NCI-H2107 (cell line): ENCODE measurements at regions not wholly inside any gene's neighbourhood (a gene's known extent, or its start where the extent isn't known, plus 50 kb on each side); places are given as distances from the start of the nearest gene placed in this dataset.
A peak's percentile ranks its signal among the peaks of the same experiment; 100 is the strongest.
"Not testable (repeated sequence)": the region's sequence is repeated elsewhere in the genome, so short reads cannot be mapped to it uniquely, and the experiment has no call there.

ENCODE experiments used
- DNase-seq: peaks from one replicate; lab custom pipeline; 2025; lab: John Stamatoyannopoulos, UW

DNA sequence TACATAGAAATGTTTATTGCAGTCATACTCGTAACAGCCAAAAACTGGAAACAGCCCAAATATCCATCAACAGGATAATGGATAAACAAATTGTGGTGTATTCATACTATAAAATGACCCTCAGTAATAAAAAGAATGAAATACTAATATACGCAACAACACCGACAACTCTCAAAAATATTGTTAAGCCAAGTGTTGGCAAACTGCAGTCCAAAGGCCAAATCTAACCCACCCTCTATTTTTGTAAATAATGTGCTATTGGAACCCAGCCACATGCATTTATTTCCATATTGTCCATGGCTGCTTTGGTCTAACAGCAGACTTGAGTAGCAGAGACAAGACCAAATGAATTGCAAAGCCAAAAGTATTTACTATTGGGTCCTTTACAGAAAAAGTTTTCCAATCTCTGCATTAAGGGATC, 151.0 kb downstream of the MREG start:
- DNase-seq, result no peak

DNA sequence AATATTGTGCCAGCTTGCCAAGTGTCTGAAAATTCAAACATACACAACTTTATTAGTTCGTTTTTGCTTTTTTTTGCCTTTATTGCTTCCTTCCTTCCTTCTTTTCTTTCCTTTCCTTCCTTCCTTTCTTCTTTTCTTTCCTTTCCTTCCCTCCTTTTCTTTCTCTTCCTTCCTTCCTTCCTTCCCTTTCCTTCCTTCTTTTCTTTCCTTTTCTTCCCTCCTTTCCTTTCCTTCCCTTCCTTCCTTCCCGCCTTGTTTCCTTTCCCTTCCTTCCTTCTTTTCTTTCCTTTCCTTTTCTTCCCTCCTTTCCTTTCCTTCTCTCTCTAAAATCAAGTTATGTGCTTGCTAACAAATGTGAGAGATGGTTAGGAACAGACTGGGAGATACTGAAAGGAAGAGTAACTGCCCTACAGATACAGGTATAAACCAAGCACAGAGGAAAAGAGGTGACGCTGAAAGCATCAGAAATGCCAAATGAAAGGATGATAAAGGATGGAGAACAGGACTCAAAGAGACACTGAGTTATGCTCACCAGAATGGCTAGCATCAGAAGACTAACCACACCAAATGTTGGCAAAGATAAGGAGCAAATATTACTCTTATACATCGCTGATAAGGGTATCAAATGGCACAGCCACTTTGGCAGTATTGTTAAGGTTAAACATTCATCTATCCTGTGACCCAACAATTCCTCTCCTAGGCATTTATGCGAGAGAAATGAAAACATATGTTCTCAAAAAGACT, 151.6 kb downstream of the MREG start:
- no peak for DNase-seq

DNA sequence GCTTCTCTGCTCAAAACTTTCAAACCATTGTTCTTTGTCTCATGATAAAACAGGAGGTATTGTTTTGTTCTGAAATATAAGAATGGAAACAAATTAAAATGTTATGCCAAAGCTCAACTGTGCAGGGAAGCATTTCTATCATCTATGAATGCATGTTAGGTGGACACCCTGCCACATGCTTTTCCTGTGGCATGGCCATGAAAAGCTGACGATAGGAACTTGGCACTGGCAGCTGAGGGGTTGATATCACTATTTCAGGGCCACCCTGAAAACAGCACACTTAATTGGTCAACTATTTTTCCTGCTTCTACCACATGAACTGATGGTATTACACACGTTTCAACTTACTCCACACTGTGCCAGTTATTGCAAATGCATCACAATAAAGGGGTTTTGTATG, 157.3 kb downstream of the MREG start:
- DNase-seq, result no peak

DNA sequence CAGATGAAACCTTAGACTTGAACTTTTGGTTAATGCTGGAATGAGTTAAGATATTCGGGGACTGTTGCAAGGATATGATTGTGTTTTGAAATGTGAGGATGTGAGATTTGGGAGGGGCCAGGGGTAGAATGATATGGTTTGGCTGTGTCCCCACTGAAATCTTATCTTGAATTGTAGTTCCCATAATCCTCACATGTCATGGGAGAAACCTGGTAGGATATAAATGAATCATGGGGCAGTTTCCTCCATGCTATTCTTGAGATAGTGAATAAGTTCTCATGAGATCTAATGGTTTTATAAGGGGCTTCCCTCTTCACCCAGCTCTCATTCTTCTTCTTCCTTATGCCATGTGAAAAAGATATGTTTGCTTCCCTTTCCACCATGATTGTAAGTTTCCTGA, 158.0 kb downstream of the MREG start:
- not testable (repeated sequence) for DNase-seq

DNA sequence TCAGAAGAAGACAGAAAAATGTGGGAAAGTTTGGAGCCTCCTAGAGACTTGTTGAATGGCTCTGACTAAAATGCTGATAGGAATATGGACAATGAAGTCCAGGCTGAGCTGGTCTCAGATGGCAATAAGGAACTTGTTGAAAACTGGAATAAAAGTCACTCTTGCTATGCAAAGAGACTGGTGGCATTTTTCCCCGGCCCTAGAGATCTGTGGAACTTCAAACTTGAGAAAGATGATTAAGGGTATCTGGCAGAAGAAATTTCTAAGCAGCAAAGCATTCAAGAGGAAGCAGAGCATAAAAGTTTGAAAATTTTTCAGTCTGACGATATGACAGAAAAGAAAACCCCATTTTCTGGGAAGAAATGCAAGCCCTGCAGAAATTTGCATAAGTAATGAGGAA, 159.3 kb downstream of the MREG start:
- no peak for DNase-seq

DNA sequence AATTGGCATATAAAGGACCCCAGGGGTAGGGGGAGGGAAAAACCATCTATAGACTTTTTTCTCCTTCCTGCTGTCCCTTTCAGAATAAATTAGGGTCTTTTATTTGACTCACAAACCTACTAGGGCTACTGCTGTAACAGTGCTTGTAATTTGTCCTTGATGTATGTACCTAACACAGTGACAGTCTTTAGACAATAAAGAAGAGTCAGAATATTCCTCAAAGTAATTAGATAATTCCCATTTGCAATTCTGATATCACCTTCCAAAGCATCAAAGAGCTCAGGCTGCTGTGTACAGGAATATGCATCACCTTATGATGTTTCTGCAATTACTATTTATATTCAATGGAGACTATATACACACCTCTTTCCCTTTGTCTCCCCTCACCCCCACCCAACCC, 161.7 kb downstream of the MREG start:
- DNase-seq, result no peak

DNA sequence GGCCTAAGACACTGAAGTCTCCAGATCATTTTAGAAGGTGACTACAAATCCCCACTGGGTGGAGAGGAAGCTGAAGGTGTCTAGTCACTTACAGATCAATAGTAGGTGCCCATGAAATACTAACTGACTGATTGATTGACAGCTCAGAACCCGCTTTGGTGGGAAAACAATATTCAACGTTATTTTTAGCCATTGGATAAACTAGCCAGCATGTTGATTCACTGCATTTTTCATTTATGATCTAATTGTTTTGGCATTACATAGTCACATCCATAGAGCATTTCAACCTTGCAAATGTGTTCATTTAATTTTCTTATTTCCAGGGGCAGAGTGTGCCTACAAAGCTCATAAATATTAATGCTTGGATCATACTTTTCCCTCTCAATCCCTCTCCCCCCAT, 162.3 kb downstream of the MREG start:
- no peak for DNase-seq

DNA sequence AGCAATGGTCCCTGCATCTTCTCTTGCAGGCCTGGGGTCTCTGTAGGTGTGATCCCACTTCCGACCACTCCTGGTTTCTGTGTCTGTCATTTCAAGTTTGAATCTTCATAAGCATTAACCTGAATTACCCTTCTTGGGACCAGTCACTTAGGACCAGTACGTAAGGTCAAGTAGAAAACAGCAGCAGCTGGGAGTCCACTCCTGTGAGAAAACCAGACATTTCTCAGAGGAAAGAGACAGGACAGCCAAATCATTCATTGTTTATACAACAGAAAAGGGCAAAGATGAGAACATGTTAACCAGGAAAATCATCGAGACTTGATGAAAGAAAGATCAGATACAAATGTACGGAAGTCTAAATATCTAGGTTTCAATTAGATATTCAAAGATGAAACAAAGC, 163.0 kb downstream of the MREG start:
- DNase-seq, result no peak

DNA sequence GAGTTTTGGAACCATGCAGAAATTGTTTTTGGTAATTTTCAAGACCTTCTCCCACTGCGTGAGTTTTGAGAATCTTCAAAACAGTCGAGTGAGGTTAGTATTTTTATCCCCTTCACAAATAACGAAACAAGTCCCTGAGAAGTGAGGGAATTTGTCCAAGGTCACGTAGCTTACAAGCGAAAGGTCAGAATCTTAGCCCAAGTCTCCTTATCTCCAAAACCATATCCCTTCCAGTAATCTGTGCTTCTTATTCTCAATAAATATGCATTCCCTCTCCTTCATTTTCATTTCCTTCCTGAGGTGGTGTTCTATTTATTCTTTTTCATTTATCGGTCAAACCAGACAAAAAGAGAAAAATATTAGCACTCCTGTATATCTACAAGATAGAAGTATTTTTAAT, 163.6 kb downstream of the MREG start:
- DNase-seq, result no peak

DNA sequence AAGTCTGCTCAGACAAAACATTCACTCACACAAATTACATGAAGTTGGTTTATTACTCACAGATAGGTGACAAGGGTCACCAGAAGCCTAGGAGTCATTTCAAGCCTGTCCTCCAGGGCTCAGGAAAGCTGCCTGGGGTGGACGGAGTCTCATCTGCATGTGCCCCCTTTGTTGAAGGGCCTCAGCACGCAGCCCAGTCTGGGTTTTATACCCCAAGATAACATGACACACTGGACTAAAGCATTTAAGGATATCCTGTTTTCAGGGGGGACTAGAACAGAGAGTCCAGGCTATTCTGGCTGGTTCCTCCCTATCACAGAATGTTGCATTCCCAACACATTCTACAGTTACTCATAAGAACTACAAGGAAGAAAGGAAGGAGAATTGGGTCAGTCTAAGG, 164.7 kb downstream of the MREG start:
- no peak for DNase-seq

DNA sequence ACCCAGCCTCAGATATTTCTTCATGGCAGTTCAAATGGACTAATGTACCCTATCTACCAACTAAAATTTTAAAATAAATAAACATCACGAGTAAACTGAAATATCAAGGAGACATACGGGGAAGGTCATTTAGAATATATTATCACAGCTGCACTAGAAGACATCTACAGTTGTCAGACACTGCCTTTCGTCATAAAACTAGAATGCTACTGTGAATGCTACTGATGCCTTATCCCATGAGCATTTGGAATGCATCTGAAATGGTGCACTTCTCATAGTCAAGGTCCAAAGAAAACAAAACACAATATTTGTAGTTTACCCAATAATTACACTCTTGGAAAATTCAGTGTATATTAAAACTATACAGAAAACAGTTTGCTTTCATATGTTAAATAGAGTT, 165.2 kb downstream of the MREG start:
- DNase-seq, result no peak

DNA sequence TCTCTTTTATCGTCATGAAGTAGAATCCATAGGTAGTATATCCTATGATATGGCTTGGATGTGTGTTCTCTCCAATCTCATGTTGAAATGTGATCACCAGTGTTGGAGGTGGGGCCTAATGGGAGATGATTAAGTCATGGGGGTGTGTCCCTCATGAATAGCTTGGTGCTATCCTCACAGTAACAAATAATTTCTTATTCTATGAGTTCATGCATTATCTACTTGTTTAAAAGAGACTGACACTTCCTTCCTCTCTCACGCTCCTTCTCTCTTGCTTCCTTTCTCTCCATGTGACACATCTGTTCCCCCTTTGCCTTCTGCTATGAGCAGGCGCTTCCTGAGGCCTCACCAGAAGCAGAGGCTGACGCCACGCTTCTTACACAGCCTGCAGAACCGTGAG, 165.6 kb downstream of the MREG start:
- DNase-seq, result no peak

DNA sequence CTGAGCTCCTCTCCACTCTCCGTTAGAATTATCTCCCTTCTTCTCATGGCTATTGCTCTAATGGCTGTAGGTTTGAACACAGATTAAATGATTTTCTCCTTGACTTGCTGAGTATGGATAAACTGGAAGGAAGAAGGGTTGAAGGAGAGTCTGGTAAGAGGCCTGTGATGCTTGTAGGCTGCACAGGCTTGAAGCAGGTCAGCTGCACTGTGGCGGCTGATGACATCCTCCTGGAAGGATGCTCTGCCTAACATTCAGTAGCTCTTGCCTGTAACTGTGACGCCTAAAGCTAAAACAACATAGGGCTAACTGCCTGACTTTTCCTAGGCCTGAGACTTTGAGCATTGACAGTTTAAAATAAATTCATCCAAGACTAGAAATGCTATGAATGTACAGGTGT, 166.3 kb downstream of the MREG start:
- no peak for DNase-seq

DNA sequence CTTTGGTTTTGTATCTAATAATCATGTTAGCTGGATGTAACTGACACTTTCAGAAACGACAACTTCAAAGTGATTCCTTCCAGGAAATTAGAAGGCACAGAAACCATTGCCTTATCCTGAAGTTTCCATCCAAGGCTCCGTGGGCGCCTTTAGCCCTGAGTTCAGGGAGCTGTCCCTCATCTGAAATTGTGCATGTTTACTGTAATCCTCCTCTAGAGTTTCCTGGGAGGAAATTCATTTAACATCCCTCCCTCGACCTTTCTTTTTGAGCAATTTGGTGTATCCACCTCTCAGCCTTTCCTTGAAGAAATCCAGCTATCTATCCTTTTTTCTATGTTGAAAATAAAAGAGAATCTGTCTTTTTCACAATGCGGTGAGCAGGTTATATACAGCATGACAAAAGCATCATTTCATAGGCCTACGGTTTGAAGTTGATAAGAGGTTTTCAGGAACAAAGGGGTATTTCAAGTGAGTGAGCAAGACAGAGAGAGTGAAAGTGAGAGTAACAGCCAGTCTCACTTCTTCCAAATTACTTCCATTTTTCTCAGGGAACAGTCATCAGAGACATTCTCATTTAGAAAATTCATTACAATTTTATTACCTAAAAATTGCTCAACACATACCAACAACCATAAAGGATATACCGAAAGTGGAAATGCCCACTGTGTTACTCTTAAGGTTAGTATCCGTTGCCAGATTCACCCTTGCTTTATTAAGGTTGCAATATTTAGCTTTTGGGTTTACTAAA, 167.3 kb downstream of the MREG start:
- no peak for DNase-seq

DNA sequence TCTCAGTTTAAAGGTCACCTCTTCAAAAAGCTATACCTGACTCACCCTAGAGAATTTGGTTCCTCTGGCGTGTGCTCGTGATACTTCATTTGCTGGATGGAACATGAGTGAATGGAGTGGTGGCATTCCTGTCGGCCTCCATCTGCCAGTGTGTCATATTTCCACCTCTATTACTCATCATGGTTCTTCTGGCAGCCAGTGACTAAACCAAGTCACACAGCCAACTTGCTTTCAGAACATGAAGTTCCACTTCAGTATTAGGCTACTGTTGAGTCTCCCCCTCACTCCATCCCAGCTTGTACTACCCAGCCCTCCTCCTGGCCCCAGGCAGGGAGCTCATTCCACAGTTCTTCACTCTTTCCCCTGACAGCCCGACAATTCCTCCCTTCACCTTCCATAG, 169.8 kb downstream of the MREG start:
- DNase-seq, result no peak

DNA sequence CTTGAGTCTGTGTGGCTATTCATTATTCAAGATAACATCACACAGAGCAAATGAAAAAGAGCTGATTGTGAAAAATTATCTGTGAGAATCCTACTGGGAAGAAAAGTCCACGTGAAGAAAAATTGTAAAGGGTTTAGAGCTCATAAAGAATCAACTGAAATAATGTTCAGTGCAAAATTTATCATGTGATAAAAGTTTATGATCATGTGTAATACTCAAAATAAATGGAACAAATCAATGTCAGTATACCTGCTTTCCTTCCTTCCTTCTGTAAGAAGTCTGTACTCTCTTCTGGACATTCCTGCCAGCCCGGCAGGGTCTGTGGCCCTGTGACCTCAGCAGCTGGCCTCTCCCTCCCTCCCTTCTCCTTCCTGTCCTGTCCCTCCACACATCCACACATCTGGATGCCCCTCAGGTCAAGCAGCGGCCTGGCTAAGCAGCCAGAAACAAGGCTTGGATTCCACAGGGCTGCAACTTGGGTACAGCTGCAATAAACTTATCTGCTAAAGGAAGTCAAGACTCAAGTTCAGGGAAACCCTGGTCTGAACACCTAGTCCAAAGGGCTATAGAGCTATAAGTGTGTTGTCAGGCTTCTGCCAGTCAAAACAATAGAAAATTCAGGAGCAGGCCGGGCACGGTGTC, 172.1 kb downstream of the MREG start:
- no peak for DNase-seq

DNA sequence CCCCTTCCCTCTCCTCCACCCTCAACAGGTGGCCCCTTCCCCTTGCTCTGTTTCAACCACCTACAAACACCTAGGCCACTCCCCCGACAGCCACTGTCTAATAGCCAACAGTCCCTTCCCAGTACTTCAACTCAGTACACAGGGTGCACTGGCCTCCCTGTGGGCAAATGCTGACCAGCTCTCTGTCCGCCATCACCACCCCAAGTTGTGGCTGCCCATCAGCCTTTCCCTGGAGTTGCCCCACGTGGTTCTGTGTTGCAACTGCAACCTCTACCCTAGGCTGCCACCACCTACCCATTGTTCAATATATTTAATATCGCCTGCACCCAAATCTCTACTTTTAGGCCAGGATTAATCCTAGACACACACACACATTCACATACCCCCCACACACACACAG, 173.5 kb downstream of the MREG start:
- DNase-seq, result no peak

DNA sequence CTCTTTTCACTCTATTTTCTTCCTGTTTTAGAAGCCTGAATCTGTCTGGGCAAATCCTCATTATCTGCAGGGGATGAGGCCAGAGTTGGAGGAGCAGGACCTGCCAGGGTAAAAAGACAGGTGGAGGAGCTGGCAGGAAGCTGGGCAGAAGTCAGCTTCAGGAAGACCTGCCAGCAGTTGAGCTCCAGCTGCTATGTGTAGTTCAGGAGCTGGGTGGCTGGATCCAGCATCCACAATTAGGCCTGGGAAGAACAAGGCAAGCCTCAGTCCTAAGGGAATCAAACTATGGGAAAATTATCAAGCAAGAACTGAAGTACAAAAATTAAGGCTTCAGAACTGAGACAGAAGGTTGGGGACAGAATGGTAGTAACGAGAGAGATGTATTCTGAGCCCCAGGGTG, 174.0 kb downstream of the MREG start:
- DNase-seq, result no peak

DNA sequence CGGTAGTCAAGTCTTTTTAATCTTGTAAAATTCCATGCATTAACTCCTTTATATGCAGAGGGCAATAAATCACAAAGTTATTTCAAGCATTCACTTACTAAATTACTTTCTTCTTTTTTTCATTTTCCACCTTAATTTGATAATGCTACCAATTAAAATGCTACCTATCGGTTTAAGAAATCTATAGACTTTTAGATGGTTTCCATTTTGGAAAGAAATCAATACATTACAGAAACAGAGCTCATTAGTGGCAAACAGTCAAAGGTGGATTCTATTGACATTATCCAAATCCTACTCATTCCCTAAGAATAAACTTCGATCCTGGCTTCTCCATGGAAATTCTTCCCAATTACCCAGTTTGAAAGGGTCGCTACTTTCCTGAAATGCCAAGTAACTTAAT, 176.5 kb downstream of the MREG start:
- no peak for DNase-seq

DNA sequence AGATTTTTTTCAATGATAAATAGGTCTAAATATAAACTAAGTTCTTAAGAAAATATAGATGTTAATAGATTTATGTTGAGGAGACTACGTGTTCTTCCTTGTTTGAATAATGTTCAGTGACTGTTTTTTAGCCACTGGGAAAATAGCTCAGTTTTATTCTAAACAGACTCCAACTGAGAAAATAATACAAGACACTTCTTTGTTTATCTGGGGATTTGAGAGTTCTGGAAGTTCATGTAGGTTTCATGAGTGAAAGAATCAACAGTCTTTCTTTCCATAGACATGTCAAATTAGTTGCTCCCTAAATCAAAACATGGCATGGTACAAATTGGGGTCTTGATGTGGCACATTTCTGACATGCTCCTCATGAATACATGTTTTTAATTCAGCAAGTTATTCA, 177.7 kb downstream of the MREG start:
- no peak for DNase-seq

DNA sequence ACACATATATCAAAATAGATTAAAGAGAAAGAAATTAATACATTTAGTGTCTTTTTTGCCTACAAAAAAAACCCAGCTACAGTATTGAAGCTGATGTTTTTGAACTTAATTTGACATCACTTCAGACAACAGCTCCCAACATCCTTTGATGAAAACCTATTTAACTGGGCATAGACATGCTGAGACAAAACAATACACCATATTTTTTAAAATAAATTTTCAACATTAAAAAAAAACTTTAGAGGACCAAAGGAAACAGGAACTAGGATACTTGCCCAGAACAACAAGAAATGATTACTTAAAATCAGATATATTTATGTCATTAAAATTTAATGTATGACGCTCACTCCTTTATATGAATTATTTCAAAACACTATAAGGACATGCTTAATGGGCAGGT, 178.1 kb downstream of the MREG start:
- no peak for DNase-seq

DNA sequence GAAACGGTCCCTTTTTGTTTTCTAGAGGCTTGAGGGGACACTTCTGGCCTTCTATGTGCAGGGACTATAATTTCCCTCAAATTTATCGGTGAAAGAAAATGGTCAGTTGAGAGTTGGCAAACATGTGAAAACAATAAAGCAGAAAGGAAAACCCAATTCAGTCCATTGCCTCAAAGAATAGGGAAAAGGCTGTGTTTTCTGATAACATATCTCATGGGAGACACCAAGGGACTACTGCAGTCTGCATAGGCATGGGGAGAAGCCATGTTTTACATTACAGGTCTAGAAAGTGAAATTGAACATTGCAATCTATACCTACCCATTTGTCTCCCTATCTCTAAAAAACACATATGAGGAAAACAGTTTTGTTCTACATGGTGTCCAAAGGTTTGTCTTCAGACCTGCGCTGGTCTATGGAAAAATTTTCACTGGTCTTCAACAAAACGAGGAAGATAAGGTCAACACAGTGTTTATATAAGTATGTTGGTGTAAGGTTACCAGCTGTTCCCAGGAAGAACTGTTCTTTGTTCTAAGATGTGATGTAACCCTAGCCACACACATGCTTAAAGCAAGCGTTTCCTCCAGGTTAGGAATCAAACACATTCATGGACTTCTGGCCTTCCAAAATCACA, 179.7 kb downstream of the MREG start:
- DNase-seq, result peak; percentile 16

DNA sequence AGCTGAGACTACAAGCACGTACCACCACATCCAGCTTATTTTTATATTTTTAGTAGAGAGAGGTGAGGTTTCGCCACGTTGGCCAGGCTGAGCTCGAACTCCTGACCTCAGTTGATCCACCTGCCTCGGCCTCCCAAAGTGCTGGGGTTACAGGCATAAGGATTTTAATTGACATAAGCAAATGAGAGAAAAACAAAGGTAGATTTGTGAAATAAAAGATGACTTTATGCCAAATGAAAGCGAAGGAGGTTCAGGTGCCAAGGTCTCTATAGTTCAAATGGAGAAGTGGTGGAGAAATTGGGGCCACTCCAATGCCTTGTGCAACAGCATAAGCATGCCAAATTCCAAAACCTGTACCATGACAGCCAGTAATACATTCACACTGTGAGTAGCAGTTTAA, 180.6 kb downstream of the MREG start:
- no peak for DNase-seq
